Liver (tissue), 3 donors: ENCODE measurements at regions not wholly inside any gene's neighbourhood (a gene's known extent, or its start where the extent isn't known, plus 50 kb on each side); places are given as distances from the start of the nearest gene placed in this dataset.

Experiments
- EGR1 ChIP-seq, 2 donors: IDR thresholded peaks; 2 replicates each; pipeline ENCODE4 v1.6.1; 2016 to 2018; ENCODE audit warnings: antibody characterized with exemption in 2 of 2, low read depth in 2 of 2
- FOXA1 ChIP-seq: IDR thresholded peaks from 2 replicates; pipeline ENCODE4 v1.6.1; 2016; ENCODE audit warnings: antibody characterized with exemption
- GABPA ChIP-seq, 2 donors: IDR thresholded peaks in 1 of 2; conservative IDR thresholded peaks in 1 of 2; 2 replicates each; pipeline ENCODE4 v1.6.1; 2016; ENCODE audit warnings: antibody characterized with exemption in 2 of 2, mild to moderate bottlenecking in 1 of 2, moderate library complexity in 1 of 2
- JUND ChIP-seq, 2 donors: IDR thresholded peaks; 2 replicates each; pipeline ENCODE4 v1.6.1; 2016; ENCODE audit warnings: antibody characterized with exemption in 2 of 2
- RAD21 ChIP-seq, 2 donors: IDR thresholded peaks; 2 replicates each; pipeline ENCODE4 v1.6.1; 2016; ENCODE audit warnings: antibody characterized with exemption in 2 of 2, mild to moderate bottlenecking in 2 of 2
- RXRA ChIP-seq, 2 donors: IDR thresholded peaks; 2 replicates each; pipeline ENCODE4 v1.6.1; 2017 to 2018; ENCODE audit warnings: antibody characterized with exemption in 2 of 2, mild to moderate bottlenecking in 1 of 2
- SP1 ChIP-seq: IDR thresholded peaks from 2 replicates; pipeline ENCODE4 v1.6.1; 2018; ENCODE audit warnings: antibody characterized with exemption, mild to moderate bottlenecking
- TAF1 ChIP-seq: conservative IDR thresholded peaks from 2 replicates; pipeline ENCODE4 v1.6.1; 2016; ENCODE audit warnings: antibody characterized with exemption, mild to moderate bottlenecking
- TF ChIP-seq, protein P1 (sequence below): fragments of 150-350 bp; IDR thresholded peaks from 2 replicates; pipeline ENCODE4 v1.5.1; 2017; ENCODE audit warnings: improper control_type of control experiment, low read depth, low read length; ENCODE audit not compliant: missing input control
- TF ChIP-seq, protein P2 (sequence below): IDR thresholded peaks from 2 replicates; pipeline ENCODE4 v1.6.1; 2016; ENCODE audit warnings: antibody characterized with exemption
- TF ChIP-seq, protein P3 (sequence below): IDR thresholded peaks from 2 replicates; pipeline ENCODE4 v1.6.1; 2016; ENCODE audit warnings: antibody characterized with exemption, mild to moderate bottlenecking
- TF ChIP-seq, protein P4 (sequence below): IDR thresholded peaks from 2 replicates; pipeline ENCODE4 v1.6.1; 2016; ENCODE audit warnings: antibody characterized with exemption
- donor health status: healthy.
- donor health status: healthy.

DNA sequence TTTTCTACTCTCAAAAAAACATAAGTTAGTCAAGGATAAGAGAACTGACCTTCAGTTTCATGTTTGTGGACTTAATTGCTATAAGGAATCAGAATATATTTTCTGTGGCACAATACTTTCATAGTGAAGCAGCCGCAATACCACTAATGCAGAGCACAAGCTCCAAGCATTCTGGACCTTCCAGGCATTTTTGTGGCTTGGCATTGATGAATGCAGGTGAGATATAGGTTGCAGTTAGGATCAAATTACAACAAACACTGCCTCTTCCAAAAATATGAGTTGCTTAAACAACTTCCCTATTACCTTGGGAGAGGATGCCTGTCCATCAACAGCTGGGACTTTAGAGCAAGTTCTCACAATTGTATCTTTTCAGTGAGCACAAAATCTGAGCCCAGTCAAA, 162.8 kb upstream of the RSPO3 start:
- TF ChIP-seq, protein P1, sequence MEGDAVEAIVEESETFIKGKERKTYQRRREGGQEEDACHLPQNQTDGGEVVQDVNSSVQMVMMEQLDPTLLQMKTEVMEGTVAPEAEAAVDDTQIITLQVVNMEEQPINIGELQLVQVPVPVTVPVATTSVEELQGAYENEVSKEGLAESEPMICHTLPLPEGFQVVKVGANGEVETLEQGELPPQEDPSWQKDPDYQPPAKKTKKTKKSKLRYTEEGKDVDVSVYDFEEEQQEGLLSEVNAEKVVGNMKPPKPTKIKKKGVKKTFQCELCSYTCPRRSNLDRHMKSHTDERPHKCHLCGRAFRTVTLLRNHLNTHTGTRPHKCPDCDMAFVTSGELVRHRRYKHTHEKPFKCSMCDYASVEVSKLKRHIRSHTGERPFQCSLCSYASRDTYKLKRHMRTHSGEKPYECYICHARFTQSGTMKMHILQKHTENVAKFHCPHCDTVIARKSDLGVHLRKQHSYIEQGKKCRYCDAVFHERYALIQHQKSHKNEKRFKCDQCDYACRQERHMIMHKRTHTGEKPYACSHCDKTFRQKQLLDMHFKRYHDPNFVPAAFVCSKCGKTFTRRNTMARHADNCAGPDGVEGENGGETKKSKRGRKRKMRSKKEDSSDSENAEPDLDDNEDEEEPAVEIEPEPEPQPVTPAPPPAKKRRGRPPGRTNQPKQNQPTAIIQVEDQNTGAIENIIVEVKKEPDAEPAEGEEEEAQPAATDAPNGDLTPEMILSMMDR, result no peak
- TF ChIP-seq, protein P2, sequence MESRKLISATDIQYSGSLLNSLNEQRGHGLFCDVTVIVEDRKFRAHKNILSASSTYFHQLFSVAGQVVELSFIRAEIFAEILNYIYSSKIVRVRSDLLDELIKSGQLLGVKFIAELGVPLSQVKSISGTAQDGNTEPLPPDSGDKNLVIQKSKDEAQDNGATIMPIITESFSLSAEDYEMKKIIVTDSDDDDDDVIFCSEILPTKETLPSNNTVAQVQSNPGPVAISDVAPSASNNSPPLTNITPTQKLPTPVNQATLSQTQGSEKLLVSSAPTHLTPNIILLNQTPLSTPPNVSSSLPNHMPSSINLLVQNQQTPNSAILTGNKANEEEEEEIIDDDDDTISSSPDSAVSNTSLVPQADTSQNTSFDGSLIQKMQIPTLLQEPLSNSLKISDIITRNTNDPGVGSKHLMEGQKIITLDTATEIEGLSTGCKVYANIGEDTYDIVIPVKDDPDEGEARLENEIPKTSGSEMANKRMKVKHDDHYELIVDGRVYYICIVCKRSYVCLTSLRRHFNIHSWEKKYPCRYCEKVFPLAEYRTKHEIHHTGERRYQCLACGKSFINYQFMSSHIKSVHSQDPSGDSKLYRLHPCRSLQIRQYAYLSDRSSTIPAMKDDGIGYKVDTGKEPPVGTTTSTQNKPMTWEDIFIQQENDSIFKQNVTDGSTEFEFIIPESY, result no peak
- TF ChIP-seq, protein P3, sequence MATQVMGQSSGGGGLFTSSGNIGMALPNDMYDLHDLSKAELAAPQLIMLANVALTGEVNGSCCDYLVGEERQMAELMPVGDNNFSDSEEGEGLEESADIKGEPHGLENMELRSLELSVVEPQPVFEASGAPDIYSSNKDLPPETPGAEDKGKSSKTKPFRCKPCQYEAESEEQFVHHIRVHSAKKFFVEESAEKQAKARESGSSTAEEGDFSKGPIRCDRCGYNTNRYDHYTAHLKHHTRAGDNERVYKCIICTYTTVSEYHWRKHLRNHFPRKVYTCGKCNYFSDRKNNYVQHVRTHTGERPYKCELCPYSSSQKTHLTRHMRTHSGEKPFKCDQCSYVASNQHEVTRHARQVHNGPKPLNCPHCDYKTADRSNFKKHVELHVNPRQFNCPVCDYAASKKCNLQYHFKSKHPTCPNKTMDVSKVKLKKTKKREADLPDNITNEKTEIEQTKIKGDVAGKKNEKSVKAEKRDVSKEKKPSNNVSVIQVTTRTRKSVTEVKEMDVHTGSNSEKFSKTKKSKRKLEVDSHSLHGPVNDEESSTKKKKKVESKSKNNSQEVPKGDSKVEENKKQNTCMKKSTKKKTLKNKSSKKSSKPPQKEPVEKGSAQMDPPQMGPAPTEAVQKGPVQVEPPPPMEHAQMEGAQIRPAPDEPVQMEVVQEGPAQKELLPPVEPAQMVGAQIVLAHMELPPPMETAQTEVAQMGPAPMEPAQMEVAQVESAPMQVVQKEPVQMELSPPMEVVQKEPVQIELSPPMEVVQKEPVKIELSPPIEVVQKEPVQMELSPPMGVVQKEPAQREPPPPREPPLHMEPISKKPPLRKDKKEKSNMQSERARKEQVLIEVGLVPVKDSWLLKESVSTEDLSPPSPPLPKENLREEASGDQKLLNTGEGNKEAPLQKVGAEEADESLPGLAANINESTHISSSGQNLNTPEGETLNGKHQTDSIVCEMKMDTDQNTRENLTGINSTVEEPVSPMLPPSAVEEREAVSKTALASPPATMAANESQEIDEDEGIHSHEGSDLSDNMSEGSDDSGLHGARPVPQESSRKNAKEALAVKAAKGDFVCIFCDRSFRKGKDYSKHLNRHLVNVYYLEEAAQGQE, result no peak
- TF ChIP-seq RAD21 (IDR thresholded peaks at IDR 0.05), result no peak
- TF ChIP-seq SP1, result no peak
- TF ChIP-seq, protein P4, sequence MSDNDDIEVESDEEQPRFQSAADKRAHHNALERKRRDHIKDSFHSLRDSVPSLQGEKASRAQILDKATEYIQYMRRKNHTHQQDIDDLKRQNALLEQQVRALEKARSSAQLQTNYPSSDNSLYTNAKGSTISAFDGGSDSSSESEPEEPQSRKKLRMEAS, result no peak
- TF ChIP-seq JUND (IDR thresholded peaks at IDR 0.05), result no peak
- TF ChIP-seq TAF1, result no peak
- no peak for TF ChIP-seq EGR1 (IDR thresholded peaks at IDR 0.05; ENCODE audit: low read depth in 2 of 2)
- no peak for TF ChIP-seq GABPA (IDR thresholded peaks at IDR 0.05 in 1 of 2, conservative IDR thresholded peaks at IDR 0.05 in 1 of 2)
- TF ChIP-seq FOXA1, result no peak
- TF ChIP-seq RXRA (IDR thresholded peaks at IDR 0.05), result no peak
